Lower leg skin (tissue), 4 donors: ENCODE measurements at regions not wholly inside any gene's neighbourhood (a gene's known extent, or its start where the extent isn't known, plus 50 kb on each side); places are given as distances from the start of the nearest gene placed in this dataset.
"Not testable (repeated sequence)": the region's sequence is repeated elsewhere in the genome, so short reads cannot be mapped to it uniquely, and the experiment has no call there.

Source experiments
- DNase-seq, 2 donors: peaks; one replicate each; pipeline ENCODE4 v3.0.0-alpha.2; 2019; ENCODE audit warnings: low spot score in 2 of 2
- H3K4me3 ChIP-seq: fragments of 200-600 bp; sonication (generic); 2 replicates; pipeline ENCODE4 v1.5.1; 2017; ENCODE audit warnings: mild to moderate bottlenecking, low read depth; ENCODE audit not compliant: poor library complexity, severe bottlenecking
- POLR2A ChIP-seq, 2 donors: fragments of 450-650 bp; IDR thresholded peaks; one replicate each; pipeline ENCODE4 v1.6.1; 2016 to 2017; ENCODE audit warnings: antibody characterized with exemption in 2 of 2, mild to moderate bottlenecking in 1 of 2, moderate library complexity in 1 of 2
- WGBS, 2 donors: methylation state at CpG; one replicate each; pipeline ENCODE4 v1.1.5; 2018; 5-methylcytosine and 5-hydroxymethylcytosine counted together
- intact Hi-C: fragments of 100-400 bp; cut with DNase I; formaldehyde crosslinking; loops from one replicate; pipeline ENCODE4 v1.15.0; 2023; ENCODE audit warnings: low total_unique reads
- TF ChIP-seq, protein P1 (sequence below), 3 donors: fragments of 450-650 bp; IDR thresholded peaks; one replicate each; pipeline ENCODE4 v1.5.1; 2016; ENCODE audit warnings: antibody characterized with exemption in 3 of 3, mild to moderate bottlenecking in 3 of 3, moderate library complexity in 2 of 3

DNA sequence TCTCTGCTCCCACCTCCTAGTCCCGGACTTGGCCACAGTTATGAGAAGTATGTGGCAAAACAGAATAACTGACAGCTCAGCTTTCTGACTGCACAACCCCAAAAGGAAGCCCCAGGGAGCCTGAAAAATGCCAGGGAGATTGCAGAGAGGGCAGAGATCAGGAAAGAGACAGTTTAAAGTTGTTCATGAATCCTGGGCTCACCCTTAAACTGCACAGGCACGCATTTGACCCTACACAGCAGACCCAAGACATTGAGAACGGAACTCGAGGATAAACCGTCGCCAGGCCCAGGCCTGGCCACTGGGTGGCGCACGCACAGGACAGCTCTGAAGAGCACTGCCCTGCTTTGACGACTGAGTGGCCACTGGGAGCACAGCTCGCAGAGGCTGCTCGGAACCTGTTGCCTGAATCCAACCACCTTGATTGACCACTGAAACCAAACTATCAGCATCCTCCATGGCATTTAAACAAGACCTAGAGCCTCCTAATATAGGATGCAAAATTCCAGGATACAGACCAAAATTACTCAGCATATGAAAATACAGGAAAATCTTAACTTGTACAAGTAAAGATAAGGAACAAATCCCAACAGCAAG, 114.0 kb downstream of the C16orf95 start:
- TF ChIP-seq, protein P1, sequence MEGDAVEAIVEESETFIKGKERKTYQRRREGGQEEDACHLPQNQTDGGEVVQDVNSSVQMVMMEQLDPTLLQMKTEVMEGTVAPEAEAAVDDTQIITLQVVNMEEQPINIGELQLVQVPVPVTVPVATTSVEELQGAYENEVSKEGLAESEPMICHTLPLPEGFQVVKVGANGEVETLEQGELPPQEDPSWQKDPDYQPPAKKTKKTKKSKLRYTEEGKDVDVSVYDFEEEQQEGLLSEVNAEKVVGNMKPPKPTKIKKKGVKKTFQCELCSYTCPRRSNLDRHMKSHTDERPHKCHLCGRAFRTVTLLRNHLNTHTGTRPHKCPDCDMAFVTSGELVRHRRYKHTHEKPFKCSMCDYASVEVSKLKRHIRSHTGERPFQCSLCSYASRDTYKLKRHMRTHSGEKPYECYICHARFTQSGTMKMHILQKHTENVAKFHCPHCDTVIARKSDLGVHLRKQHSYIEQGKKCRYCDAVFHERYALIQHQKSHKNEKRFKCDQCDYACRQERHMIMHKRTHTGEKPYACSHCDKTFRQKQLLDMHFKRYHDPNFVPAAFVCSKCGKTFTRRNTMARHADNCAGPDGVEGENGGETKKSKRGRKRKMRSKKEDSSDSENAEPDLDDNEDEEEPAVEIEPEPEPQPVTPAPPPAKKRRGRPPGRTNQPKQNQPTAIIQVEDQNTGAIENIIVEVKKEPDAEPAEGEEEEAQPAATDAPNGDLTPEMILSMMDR (IDR thresholded peaks at IDR 0.05): no peak
- no peak for TF ChIP-seq POLR2A (IDR thresholded peaks at IDR 0.05)
- H3K4me3 ChIP-seq: no peak overlapping the region
- WGBS, 2 donors: 12 to 16% methylated on average over 11 of the region's 11 CpGs
- no peak for DNase-seq
- intact Hi-C loops: loop anchor here (10.0 kb wide), 1 partner anchor 72 kb away; no protein-coding TSS in a partner anchor

DNA sequence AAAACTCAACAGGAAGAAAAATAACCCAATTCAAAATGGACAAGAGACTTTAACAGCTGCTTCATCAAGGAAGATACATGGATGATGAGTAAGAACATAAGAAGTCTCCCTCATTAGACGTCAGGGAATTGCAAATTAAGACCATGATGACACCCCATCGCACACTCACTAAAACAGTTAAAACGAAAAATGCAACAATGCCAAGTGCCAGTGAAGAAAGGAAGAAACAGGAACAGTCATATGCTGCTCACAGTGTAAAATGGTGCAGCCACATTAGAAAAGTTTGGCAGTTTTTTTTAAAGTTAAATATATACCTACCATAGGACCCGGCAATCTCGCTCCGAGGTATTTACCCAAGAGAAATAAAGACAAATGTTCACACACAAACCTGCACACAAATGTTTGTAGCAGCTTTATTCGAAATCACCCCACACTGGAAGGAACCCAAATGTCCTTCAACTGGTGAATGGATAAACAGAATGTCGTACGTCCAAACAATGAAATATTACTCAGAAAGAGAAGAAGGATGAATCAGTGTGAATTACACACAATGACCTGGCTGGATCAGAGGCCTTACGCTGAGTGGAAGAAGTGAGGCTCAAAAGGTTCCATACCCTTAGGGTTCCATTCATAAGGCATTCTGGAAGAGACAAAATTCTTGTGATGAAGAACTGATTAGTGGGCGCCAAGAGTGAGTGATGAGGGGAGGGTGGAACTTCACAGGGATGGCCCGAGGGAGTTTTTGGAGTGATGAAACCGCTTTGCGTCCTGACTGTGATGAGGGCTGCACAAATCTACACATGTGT, 110.3 kb downstream of the C16orf95 start:
- intact Hi-C loops: loop anchor here (10.0 kb wide), 1 partner anchor 68 kb away; no protein-coding TSS in a partner anchor
- peak; percentile 18 to 39 for DNase-seq
- H3K4me3 ChIP-seq: no peak overlapping the region
- TF ChIP-seq, protein P1 (IDR thresholded peaks at IDR 0.05): no peak
- no peak for TF ChIP-seq POLR2A (IDR thresholded peaks at IDR 0.05)
- WGBS, 2 donors: 43 to 44% methylated on average over 14 of the region's 14 CpGs

DNA sequence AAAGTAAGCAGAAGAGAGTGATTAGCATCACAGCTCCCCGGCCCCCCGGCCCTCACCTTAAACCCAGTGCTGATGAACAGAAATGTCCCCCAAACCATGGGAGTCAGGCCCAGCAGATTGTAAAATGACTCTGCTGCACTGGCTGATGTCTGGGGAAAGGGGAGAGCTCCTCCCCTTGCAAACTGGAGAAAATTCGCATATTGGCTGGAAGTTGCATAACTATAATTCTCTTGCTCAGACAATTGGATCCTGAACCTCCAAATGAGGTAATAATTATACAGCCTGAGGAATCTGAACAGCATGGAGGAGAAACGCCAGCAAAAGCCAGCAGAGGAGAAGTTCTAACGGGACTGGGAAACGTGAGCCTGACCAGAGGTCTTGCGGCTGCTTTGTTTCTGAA, 109.7 kb downstream of the C16orf95 start:
- H3K4me3 ChIP-seq: no peak overlapping the region
- 32 to 33% methylated on average over 7 of the region's 7 CpGs for WGBS, 2 donors
- no peak for DNase-seq
- intact Hi-C loops: loop anchor here (10.0 kb wide), 1 partner anchor 67 kb away; no protein-coding TSS in a partner anchor
- TF ChIP-seq POLR2A (IDR thresholded peaks at IDR 0.05): no peak
- TF ChIP-seq, protein P1 (IDR thresholded peaks at IDR 0.05): no peak

DNA sequence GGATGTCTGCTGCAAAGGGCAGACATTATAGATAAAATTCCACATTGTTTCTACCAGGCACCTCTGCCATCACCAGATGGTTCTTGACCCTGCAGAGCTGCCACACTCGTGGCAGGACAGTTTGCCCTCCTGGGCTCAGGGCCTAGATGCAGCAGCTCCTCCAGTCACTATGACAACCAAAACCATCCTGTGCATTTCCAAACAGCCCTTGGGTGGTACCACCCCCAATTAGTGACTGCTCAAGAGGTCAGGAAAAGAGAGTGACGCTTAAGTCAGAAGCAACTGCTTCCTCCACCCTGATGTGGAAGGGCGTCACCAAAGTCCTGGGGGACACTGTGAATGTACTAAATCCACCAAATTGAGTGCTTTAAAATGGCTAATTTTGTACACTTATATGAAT, 109.2 kb downstream of the C16orf95 start:
- 38 to 59% methylated on average over 3 of the region's 3 CpGs for WGBS, 2 donors
- peak in 1 of 2 donors; percentile 50 for DNase-seq
- TF ChIP-seq, protein P1 (IDR thresholded peaks at IDR 0.05): no peak
- TF ChIP-seq POLR2A (IDR thresholded peaks at IDR 0.05): no peak
- intact Hi-C loops: loop anchor here (10.0 kb wide), 1 partner anchor 67 kb away; no protein-coding TSS in a partner anchor
- no peak overlapping the region for H3K4me3 ChIP-seq

DNA sequence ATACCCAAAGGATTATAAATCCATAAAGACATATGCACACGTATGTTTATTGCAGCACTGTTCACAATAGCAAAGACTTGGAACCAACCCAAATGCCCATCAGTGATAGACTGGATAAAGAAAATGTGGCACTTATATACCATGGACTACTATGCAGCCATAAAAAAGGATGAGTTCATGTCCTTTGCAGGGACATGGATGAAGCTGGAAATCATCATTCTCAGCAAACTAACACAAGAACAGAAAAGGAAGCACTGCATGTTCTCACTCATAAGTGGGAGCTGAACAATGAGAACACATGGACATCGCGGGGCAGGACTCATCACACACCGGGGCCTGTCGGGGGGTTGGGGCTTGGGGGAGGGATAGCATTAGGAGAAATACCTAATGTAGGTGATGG, 108.2 kb downstream of the C16orf95 start:
- 94 to 97% methylated on average over 5 of the region's 5 CpGs for WGBS, 2 donors
- DNase-seq: peak in 1 of 2 donors; percentile 14
- H3K4me3 ChIP-seq: not testable (repeated sequence)
- intact Hi-C loops: loop anchor here (10.0 kb wide), 1 partner anchor 66 kb away; no protein-coding TSS in a partner anchor

DNA sequence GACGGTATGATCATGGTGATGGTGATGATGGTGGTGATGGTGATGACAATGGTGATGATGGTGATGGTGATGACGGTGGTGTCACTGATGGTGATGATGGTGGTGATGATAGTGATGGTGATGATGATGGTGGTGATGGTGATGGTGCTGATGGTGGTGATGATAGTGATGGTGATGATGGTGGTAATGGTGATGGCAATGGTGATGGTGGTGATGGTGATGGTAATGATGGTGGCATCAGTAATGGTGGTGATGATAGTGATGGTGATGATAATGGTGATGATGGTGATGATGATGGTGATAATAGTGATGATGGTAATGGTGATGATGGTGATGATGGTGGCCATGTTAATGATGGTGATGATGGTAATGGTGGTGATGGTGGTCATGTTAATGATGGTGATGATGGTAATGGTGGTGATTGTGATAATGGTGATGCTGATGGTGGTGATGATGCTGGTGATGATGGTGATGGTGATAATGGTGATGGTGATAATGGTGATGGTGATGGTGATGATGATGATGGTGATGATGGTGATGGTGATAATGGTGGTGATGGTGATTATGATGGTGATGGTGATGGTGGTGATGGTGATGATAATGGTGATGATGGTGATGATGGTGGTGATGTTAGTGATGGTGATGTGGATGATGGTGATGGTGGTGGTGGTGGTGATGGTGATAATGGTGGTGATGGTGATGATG, 107.2 kb downstream of the C16orf95 start:
- 95 to 98% methylated on average over 2 of the region's 2 CpGs for WGBS, 2 donors
- no peak overlapping the region for H3K4me3 ChIP-seq
- TF ChIP-seq POLR2A (IDR thresholded peaks at IDR 0.05): no peak
- TF ChIP-seq, protein P1 (IDR thresholded peaks at IDR 0.05): peak in 1 of 3 donors; percentile 62
- DNase-seq: peak in 1 of 2 donors; percentile 2
- intact Hi-C loops: loop anchor here (10.0 kb wide), 1 partner anchor 65 kb away; no protein-coding TSS in a partner anchor
